ENCODE measurements at regions not wholly inside any gene's neighbourhood (a gene's known extent, or its start where the extent isn't known, plus 50 kb on each side); places are given as distances from the start of the nearest gene placed in this dataset.

DNA sequence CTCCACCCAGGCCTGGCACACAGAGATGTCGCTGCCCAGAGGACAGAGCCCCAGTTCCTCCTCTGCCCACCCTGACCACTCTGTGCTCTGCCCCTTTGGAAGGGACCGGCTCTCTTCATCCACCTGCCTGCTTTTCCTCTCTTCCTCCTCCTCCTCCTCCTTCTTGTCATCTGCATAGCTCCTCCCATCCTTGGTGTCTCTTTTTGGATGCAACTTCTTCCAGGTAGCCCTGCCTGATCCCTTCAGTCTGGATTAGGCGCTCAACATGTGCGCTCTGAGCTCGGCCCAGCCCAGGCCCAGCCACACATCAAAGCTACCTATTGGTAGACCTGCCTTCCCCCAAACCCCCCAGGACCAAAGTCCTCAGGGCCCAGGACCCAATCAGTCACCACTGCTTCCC is 52.6 kb upstream of the RXRA start:
- WGBS, 2 donors: 97 to 99% methylated on average over 5 of the region's 5 CpGs
- Histone ChIP-seq H3K27ac (no peak overlapping the region), H3K9me3 (peaks cover 0 to 3% (median 0%) of the 10 kb centered on the region in 4 donors), H3K36me3 (no peaks in the 10 kb centered on the region), H3K4me1 (peaks cover 0 to 8% (median 2%) of the 10 kb centered on the region in 4 donors), H3K27me3 (no peaks in the 10 kb centered on the region), H3K4me3 (no peak overlapping the region)
- ATAC-seq (ENCODE audit: low FRiP score in 2 of 2) (no peak), DNase-seq (no peak)
- no peak for TF ChIP-seq EP300 (IDR thresholded peaks at IDR 0.05)
- TF ChIP-seq, protein P1, sequence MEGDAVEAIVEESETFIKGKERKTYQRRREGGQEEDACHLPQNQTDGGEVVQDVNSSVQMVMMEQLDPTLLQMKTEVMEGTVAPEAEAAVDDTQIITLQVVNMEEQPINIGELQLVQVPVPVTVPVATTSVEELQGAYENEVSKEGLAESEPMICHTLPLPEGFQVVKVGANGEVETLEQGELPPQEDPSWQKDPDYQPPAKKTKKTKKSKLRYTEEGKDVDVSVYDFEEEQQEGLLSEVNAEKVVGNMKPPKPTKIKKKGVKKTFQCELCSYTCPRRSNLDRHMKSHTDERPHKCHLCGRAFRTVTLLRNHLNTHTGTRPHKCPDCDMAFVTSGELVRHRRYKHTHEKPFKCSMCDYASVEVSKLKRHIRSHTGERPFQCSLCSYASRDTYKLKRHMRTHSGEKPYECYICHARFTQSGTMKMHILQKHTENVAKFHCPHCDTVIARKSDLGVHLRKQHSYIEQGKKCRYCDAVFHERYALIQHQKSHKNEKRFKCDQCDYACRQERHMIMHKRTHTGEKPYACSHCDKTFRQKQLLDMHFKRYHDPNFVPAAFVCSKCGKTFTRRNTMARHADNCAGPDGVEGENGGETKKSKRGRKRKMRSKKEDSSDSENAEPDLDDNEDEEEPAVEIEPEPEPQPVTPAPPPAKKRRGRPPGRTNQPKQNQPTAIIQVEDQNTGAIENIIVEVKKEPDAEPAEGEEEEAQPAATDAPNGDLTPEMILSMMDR (IDR thresholded peaks at IDR 0.05): no peak
- no peak for TF ChIP-seq POLR2A (IDR thresholded peaks at IDR 0.05)
- no peak for TF ChIP-seq POLR2AphosphoS5 (IDR thresholded peaks at IDR 0.05)

DNA sequence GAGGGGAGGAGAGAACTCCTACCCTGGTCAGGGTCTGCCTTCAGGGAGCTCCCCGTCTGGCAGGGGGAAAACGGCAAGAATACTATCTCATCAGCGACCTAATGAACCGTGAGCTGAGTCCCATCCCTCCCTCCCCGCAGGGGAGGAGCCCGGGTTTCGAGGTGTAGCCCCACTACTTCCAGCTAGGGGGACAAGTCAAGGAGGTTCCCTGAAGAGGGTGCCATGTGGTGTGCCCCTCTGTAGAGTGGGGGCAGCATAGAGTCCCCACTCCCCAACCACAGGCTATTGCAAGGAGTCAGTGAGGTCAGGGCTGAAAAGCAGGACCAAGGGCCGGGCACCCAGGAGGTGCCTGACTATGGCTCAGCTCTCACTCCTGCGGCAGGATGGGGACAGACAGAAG is 50.9 kb upstream of the RXRA start:
- H3K4me3 ChIP-seq: no peak overlapping the region
- TF ChIP-seq, protein P1 (IDR thresholded peaks at IDR 0.05): no peak
- TF ChIP-seq EP300 (IDR thresholded peaks at IDR 0.05) (no peak), POLR2A (IDR thresholded peaks at IDR 0.05) (no peak), POLR2AphosphoS5 (IDR thresholded peaks at IDR 0.05) (no peak)
- WGBS, 2 donors: 49 to 67% methylated on average over 9 of the region's 9 CpGs
- ATAC-seq (ENCODE audit: low FRiP score in 2 of 2) (no peak), DNase-seq (no peak)
- no peak overlapping the region for H3K27ac ChIP-seq
- no peaks in the 10 kb centered on the region for H3K36me3 ChIP-seq
- peaks cover 0 to 3% (median 0%) of the 10 kb centered on the region in 4 donors for H3K9me3 ChIP-seq
- no peaks in the 10 kb centered on the region for H3K27me3 ChIP-seq
- H3K4me1 ChIP-seq: peaks cover 0 to 6% (median 2%) of the 10 kb centered on the region in 4 donors

DNA sequence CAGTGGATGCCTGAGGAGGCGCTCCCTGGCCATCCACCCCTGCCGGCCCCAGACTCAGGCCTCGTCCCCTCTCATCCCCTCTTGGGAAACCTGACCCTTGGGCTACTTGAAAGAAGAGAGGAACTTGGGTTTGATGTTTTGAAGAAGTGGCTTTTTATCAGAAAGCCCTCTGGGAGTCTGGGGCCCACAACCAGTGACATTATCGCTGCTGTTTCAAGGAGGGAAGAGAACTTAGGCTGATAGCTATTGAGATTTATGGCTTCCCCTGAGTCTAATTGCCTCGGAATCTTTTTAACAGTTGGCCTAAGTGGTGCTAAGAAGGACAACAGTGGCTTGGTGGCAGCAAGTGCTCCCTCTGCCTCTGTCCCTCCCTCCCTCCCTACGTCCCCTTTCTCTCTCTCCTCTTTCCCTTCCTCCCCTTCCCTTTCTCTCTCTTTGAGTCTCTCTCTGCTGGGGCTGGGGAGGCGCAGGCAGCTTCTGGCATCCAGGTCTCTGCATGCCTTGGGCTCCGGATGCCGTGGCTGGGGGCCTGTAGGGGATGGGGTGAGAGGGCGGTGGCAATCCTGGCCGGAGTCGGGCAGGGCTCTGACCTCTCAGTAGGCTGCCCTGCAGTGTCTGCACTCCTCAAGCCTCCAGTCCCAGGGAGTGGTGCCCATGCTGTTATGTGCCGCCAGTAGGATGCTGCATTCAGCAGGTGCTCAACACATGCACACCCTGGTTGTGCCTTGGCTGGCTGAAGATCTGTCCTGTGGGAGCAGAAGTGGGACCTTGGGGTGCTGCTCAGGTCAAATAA is 49.6 kb upstream of the RXRA start:
- Histone ChIP-seq H3K27ac (no peak overlapping the region), H3K4me3 (no peak overlapping the region), H3K9me3 (peaks cover 0 to 3% (median 0%) of the 10 kb centered on the region in 4 donors), H3K36me3 (no peaks in the 10 kb centered on the region), H3K27me3 (no peaks in the 10 kb centered on the region), H3K4me1 (peaks cover 0 to 6% (median 2%) of the 10 kb centered on the region in 4 donors)
- WGBS, 2 donors: 44 to 46% methylated on average over 9 to 13 of the region's 13 CpGs
- DNase-seq (no peak), ATAC-seq (ENCODE audit: low FRiP score in 2 of 2) (no peak)
- TF ChIP-seq EP300 (IDR thresholded peaks at IDR 0.05) (no peak), POLR2A (IDR thresholded peaks at IDR 0.05) (no peak), POLR2AphosphoS5 (IDR thresholded peaks at IDR 0.05) (no peak)
- TF ChIP-seq, protein P1 (IDR thresholded peaks at IDR 0.05): no peak
